ENCODE measurements at regions not wholly inside any gene's neighbourhood (a gene's known extent, or its start where the extent isn't known, plus 50 kb on each side); places are given as distances from the start of the nearest gene placed in this dataset.

- H3K9ac ChIP-seq (ENCODE audit: low read length in 5 of 5) = no peak overlapping the region
- no peaks in the 10 kb centered on the region for H3K27me3 ChIP-seq (ENCODE audit: control insufficient read depth in 5 of 5, insufficient read depth in 4 of 5, low read length in 5 of 5)
- no peaks in the 10 kb centered on the region for H3K4me1 ChIP-seq (ENCODE audit: control insufficient read depth in 5 of 5, insufficient read depth in 5 of 5, low read length in 5 of 5)
- H3K9me3 ChIP-seq (ENCODE audit: control insufficient read depth in 5 of 5, low read length in 5 of 5) = peaks cover 0 to 5% (median 0%) of the 10 kb centered on the region in 5 donors
- H3K4me3 ChIP-seq (ENCODE audit: low read depth in 1 of 5, low read length in 5 of 5) = no peak overlapping the region
- no peak overlapping the region for H3K27ac ChIP-seq (ENCODE audit: low read depth, low read length)
- H3K36me3 ChIP-seq (ENCODE audit: control insufficient read depth in 5 of 5, insufficient read depth in 5 of 5, low read length in 5 of 5) = no peaks in the 10 kb centered on the region
These were observed 693.5 kb upstream of the PTBP2 start for GRCh38 chr1:96028071-96028470.

GRCh38 chr1:96030312-96030711 lies 691.3 kb upstream of the PTBP2 start:
- peaks cover 0 to 5% (median 0%) of the 10 kb centered on the region in 5 donors for H3K9me3 ChIP-seq (ENCODE audit: control insufficient read depth in 5 of 5, low read length in 5 of 5)
- no peaks in the 10 kb centered on the region for H3K4me1 ChIP-seq (ENCODE audit: control insufficient read depth in 5 of 5, insufficient read depth in 5 of 5, low read length in 5 of 5)
- H3K27me3 ChIP-seq (ENCODE audit: control insufficient read depth in 5 of 5, insufficient read depth in 4 of 5, low read length in 5 of 5) = no peaks in the 10 kb centered on the region
- no peaks in the 10 kb centered on the region for H3K36me3 ChIP-seq (ENCODE audit: control insufficient read depth in 5 of 5, insufficient read depth in 5 of 5, low read length in 5 of 5)
- no peak overlapping the region for H3K4me3 ChIP-seq (ENCODE audit: low read depth in 1 of 5, low read length in 5 of 5)
- no peak overlapping the region for H3K9ac ChIP-seq (ENCODE audit: low read length in 5 of 5)
- no peak overlapping the region for H3K27ac ChIP-seq (ENCODE audit: low read depth, low read length)

- Histone ChIP-seq H3K36me3 (ENCODE audit: control insufficient read depth in 5 of 5, insufficient read depth in 5 of 5, low read length in 5 of 5) (no peaks in the 10 kb centered on the region), H3K27ac (ENCODE audit: low read depth, low read length) (no peak overlapping the region), H3K9ac (ENCODE audit: low read length in 5 of 5) (no peak overlapping the region), H3K4me3 (ENCODE audit: low read depth in 1 of 5, low read length in 5 of 5) (no peak overlapping the region), H3K9me3 (ENCODE audit: control insufficient read depth in 5 of 5, low read length in 5 of 5) (peaks cover 0 to under 1% (median 0%) of the 10 kb centered on the region in 5 donors), H3K27me3 (ENCODE audit: control insufficient read depth in 5 of 5, insufficient read depth in 4 of 5, low read length in 5 of 5) (no peaks in the 10 kb centered on the region), H3K4me1 (ENCODE audit: control insufficient read depth in 5 of 5, insufficient read depth in 5 of 5, low read length in 5 of 5) (no peaks in the 10 kb centered on the region)
These were observed 687.6 kb upstream of the PTBP2 start for GRCh38 chr1:96034006-96034405.

GRCh38 chr1:96036763-96037162 lies 684.8 kb upstream of the PTBP2 start:
- H3K27me3 ChIP-seq (ENCODE audit: control insufficient read depth in 5 of 5, insufficient read depth in 4 of 5, low read length in 5 of 5) = no peaks in the 10 kb centered on the region
- H3K9ac ChIP-seq (ENCODE audit: low read length in 5 of 5) = no peak overlapping the region
- no peaks in the 10 kb centered on the region for H3K36me3 ChIP-seq (ENCODE audit: control insufficient read depth in 5 of 5, insufficient read depth in 5 of 5, low read length in 5 of 5)
- H3K9me3 ChIP-seq (ENCODE audit: control insufficient read depth in 5 of 5, low read length in 5 of 5) = no peaks in the 10 kb centered on the region
- no peak overlapping the region for H3K27ac ChIP-seq (ENCODE audit: low read depth, low read length)
- no peaks in the 10 kb centered on the region for H3K4me1 ChIP-seq (ENCODE audit: control insufficient read depth in 5 of 5, insufficient read depth in 5 of 5, low read length in 5 of 5)
- no peak overlapping the region for H3K4me3 ChIP-seq (ENCODE audit: low read depth in 1 of 5, low read length in 5 of 5)

GRCh38 chr1:96038636-96039035 lies 682.9 kb upstream of the PTBP2 start:
- Histone ChIP-seq H3K9ac (ENCODE audit: low read length in 5 of 5) (no peak overlapping the region), H3K36me3 (ENCODE audit: control insufficient read depth in 5 of 5, insufficient read depth in 5 of 5, low read length in 5 of 5) (no peaks in the 10 kb centered on the region), H3K9me3 (ENCODE audit: control insufficient read depth in 5 of 5, low read length in 5 of 5) (no peaks in the 10 kb centered on the region), H3K4me3 (ENCODE audit: low read depth in 1 of 5, low read length in 5 of 5) (no peak overlapping the region), H3K27me3 (ENCODE audit: control insufficient read depth in 5 of 5, insufficient read depth in 4 of 5, low read length in 5 of 5) (no peaks in the 10 kb centered on the region), H3K27ac (ENCODE audit: low read depth, low read length) (no peak overlapping the region), H3K4me1 (ENCODE audit: control insufficient read depth in 5 of 5, insufficient read depth in 5 of 5, low read length in 5 of 5) (no peaks in the 10 kb centered on the region)

- no peak overlapping the region for H3K27ac ChIP-seq (ENCODE audit: low read depth, low read length)
- H3K4me3 ChIP-seq (ENCODE audit: low read depth in 1 of 5, low read length in 5 of 5) = no peak overlapping the region
- H3K27me3 ChIP-seq (ENCODE audit: control insufficient read depth in 5 of 5, insufficient read depth in 4 of 5, low read length in 5 of 5) = no peaks in the 10 kb centered on the region
- H3K4me1 ChIP-seq (ENCODE audit: control insufficient read depth in 5 of 5, insufficient read depth in 5 of 5, low read length in 5 of 5) = no peaks in the 10 kb centered on the region
- no peaks in the 10 kb centered on the region for H3K9me3 ChIP-seq (ENCODE audit: control insufficient read depth in 5 of 5, low read length in 5 of 5)
- no peaks in the 10 kb centered on the region for H3K36me3 ChIP-seq (ENCODE audit: control insufficient read depth in 5 of 5, insufficient read depth in 5 of 5, low read length in 5 of 5)
- H3K9ac ChIP-seq (ENCODE audit: low read length in 5 of 5) = no peak overlapping the region
These were observed 681.7 kb upstream of the PTBP2 start for GRCh38 chr1:96039910-96040309.

- Histone ChIP-seq H3K27ac (ENCODE audit: low read depth, low read length) (no peak overlapping the region), H3K9me3 (ENCODE audit: control insufficient read depth in 5 of 5, low read length in 5 of 5) (no peaks in the 10 kb centered on the region), H3K9ac (ENCODE audit: low read length in 5 of 5) (no peak overlapping the region), H3K36me3 (ENCODE audit: control insufficient read depth in 5 of 5, insufficient read depth in 5 of 5, low read length in 5 of 5) (no peaks in the 10 kb centered on the region), H3K27me3 (ENCODE audit: control insufficient read depth in 5 of 5, insufficient read depth in 4 of 5, low read length in 5 of 5) (no peaks in the 10 kb centered on the region), H3K4me1 (ENCODE audit: control insufficient read depth in 5 of 5, insufficient read depth in 5 of 5, low read length in 5 of 5) (no peaks in the 10 kb centered on the region), H3K4me3 (ENCODE audit: low read depth in 1 of 5, low read length in 5 of 5) (no peak overlapping the region)
These were observed 680.1 kb upstream of the PTBP2 start for GRCh38 chr1:96041470-96041869.

- H3K9ac ChIP-seq (ENCODE audit: low read length in 5 of 5) = no peak overlapping the region
- H3K9me3 ChIP-seq (ENCODE audit: control insufficient read depth in 5 of 5, low read length in 5 of 5) = peaks cover 0 to 3% (median 0%) of the 10 kb centered on the region in 5 donors
- no peak overlapping the region for H3K27ac ChIP-seq (ENCODE audit: low read depth, low read length)
- no peaks in the 10 kb centered on the region for H3K4me1 ChIP-seq (ENCODE audit: control insufficient read depth in 5 of 5, insufficient read depth in 5 of 5, low read length in 5 of 5)
- no peaks in the 10 kb centered on the region for H3K27me3 ChIP-seq (ENCODE audit: control insufficient read depth in 5 of 5, insufficient read depth in 4 of 5, low read length in 5 of 5)
- no peak overlapping the region for H3K4me3 ChIP-seq (ENCODE audit: low read depth in 1 of 5, low read length in 5 of 5)
- no peaks in the 10 kb centered on the region for H3K36me3 ChIP-seq (ENCODE audit: control insufficient read depth in 5 of 5, insufficient read depth in 5 of 5, low read length in 5 of 5)
These were observed 672.9 kb upstream of the PTBP2 start for GRCh38 chr1:96048572-96049212.

- no peaks in the 10 kb centered on the region for H3K4me1 ChIP-seq (ENCODE audit: control insufficient read depth in 5 of 5, insufficient read depth in 5 of 5, low read length in 5 of 5)
- H3K36me3 ChIP-seq (ENCODE audit: control insufficient read depth in 5 of 5, insufficient read depth in 5 of 5, low read length in 5 of 5) = no peaks in the 10 kb centered on the region
These were observed 671.7 kb upstream of the PTBP2 start for GRCh38 chr1:96049759-96050409.

GRCh38 chr1:96059276-96059675 lies 662.3 kb upstream of the PTBP2 start:
- H3K9me3 ChIP-seq (ENCODE audit: control insufficient read depth in 5 of 5, low read length in 5 of 5) = peaks cover 0 to 5% (median 0%) of the 10 kb centered on the region in 5 donors
- H3K36me3 ChIP-seq (ENCODE audit: control insufficient read depth in 5 of 5, insufficient read depth in 5 of 5, low read length in 5 of 5) = no peaks in the 10 kb centered on the region
- no peak overlapping the region for H3K4me3 ChIP-seq (ENCODE audit: low read depth in 1 of 5, low read length in 5 of 5)
- H3K9ac ChIP-seq (ENCODE audit: low read length in 5 of 5) = no peak overlapping the region
- no peak overlapping the region for H3K27ac ChIP-seq (ENCODE audit: low read depth, low read length)
- H3K4me1 ChIP-seq (ENCODE audit: control insufficient read depth in 5 of 5, insufficient read depth in 5 of 5, low read length in 5 of 5) = no peaks in the 10 kb centered on the region
- no peaks in the 10 kb centered on the region for H3K27me3 ChIP-seq (ENCODE audit: control insufficient read depth in 5 of 5, insufficient read depth in 4 of 5, low read length in 5 of 5)

More at GRCh38 chr1:96049759-96050409, 671.7 kb upstream of the PTBP2 start:
- Histone ChIP-seq H3K27me3 (ENCODE audit: control insufficient read depth in 5 of 5, insufficient read depth in 4 of 5, low read length in 5 of 5) (no peaks in the 10 kb centered on the region), H3K27ac (ENCODE audit: low read depth, low read length) (no peak overlapping the region), H3K4me3 (ENCODE audit: low read depth in 1 of 5, low read length in 5 of 5) (no peak overlapping the region), H3K9me3 (ENCODE audit: control insufficient read depth in 5 of 5, low read length in 5 of 5) (peaks cover 0 to 3% (median 0%) of the 10 kb centered on the region in 5 donors), H3K9ac (ENCODE audit: low read length in 5 of 5) (no peak overlapping the region)
